GM19240 (cell line): ENCODE measurements at regions not wholly inside any gene's neighbourhood (a gene's known extent, or its start where the extent isn't known, plus 50 kb on each side); places are given as distances from the start of the nearest gene placed in this dataset.

ENCODE experiments used
- DNase-seq: peaks from one replicate; pipeline ENCODE4 v3.0.0; 2011; ENCODE audit warnings: low spot score; ENCODE audit not compliant: insufficient read length

GRCh38 chr3:135908225-135908624 lies 57.3 kb upstream of the PPP2R3A start:
- no peak for DNase-seq

GRCh38 chr3:135908737-135909136 lies 56.8 kb upstream of the PPP2R3A start:
- DNase-seq: no peak

- no peak for DNase-seq
These were observed 54.4 kb upstream of the PPP2R3A start for GRCh38 chr3:135911110-135911509.

GRCh38 chr3:135915206-135915605 lies 50.3 kb upstream of the PPP2R3A start:
- DNase-seq: no peak
